K562 (cell line): ENCODE measurements at regions not wholly inside any gene's neighbourhood (a gene's known extent, or its start where the extent isn't known, plus 50 kb on each side); places are given as distances from the start of the nearest gene placed in this dataset.

Experiments
- ATAC-seq: fragments of 200-7000 bp; cut with Tn5 transposase; 3 replicates; pipeline ENCODE4 v1.9.1; 2020; ENCODE audit warnings: moderate library complexity
- BruUV-seq: library from RNA; stranded (reverse); fragments of 400-500 nt; replicated peaks from 2 replicates; lab custom pipeline; 2021; lab: Mats Ljungman, UMichigan
- CTCF ChIA-PET: fragments of 300-600 bp; formaldehyde crosslinking; extraction: SDS; loops from one replicate; lab custom pipeline; 2021; ENCODE audit warnings: low intra/inter-chr PET ratio; lab: Yijun Ruan, JAX
- POLR2A ChIA-PET: fragments of 300-600, 350-650 bp; sonication (Branson Sonifier 250); formaldehyde crosslinking; extraction: SDS; loops from one replicate; lab custom pipeline; 2021; ENCODE audit warnings: antibody characterized with exemption, inconsistent platforms; lab: Yijun Ruan, JAX
- DNase-seq, 4 experiments: peaks; one replicate each; pipeline versions ENCODE4 v3.0.0 to v3.0.0-alpha.2; 2011 to 2018; ENCODE audit warnings: low spot score in 3 of 4, mixed read lengths in 3 of 4; ENCODE audit errors: extremely low read depth in 1 of 4
- FAIRE-seq: peaks from 2 replicates; lab custom pipeline; 2011; peaks lifted over from hg19 to GRCh38; lab: Jason Lieb, UNC
- H2AFZ ChIP-seq: 2 replicates; pipeline ENCODE4 v1.6.0; 2011; ENCODE audit warnings: low read depth, low read length, control low read depth, inconsistent platforms
- H3K27ac ChIP-seq: fragments of 200-600 bp; 3 replicates; pipeline ENCODE4 v1.8.0; 2011; ENCODE audit warnings: low read depth, mild to moderate bottlenecking, control low read depth, inconsistent platforms, low read length, moderate library complexity, mixed read lengths; ENCODE audit errors: extremely low read depth
- H3K27me3 ChIP-seq, 2 experiments: fragments of 300-600 bp in 1 of 2; 2 replicates in 1 of 2; 3 replicates in 1 of 2; pipeline versions ENCODE4 v1.6.0 to v1.8.0; 2011; ENCODE audit warnings: inconsistent platforms in 2 of 2, low read length in 2 of 2, mild to moderate bottlenecking in 1 of 2, mixed read lengths in 1 of 2, moderate library complexity in 1 of 2; ENCODE audit not compliant: control insufficient read depth in 2 of 2, insufficient read depth in 2 of 2
- H3K36me3 ChIP-seq: fragments of 300-600 bp; 3 replicates; pipeline ENCODE4 v1.8.0; 2011; ENCODE audit warnings: mild to moderate bottlenecking, low read length, inconsistent platforms; ENCODE audit not compliant: control insufficient read depth, insufficient read depth
- H3K4me1 ChIP-seq, 2 experiments: fragments of 200-600 bp in 1 of 2; replicated peaks in 1 of 2; 2 replicates in 1 of 2; 3 replicates in 1 of 2; pipeline versions ENCODE4 v1.5.1 to v1.8.0; 2011; ENCODE audit warnings: inconsistent platforms in 2 of 2, low read length in 2 of 2, mild to moderate bottlenecking in 1 of 2, mixed read lengths in 1 of 2, moderate library complexity in 1 of 2; ENCODE audit not compliant: control insufficient read depth in 2 of 2, insufficient read depth in 2 of 2
- H3K4me2 ChIP-seq: 2 replicates; pipeline ENCODE4 v1.6.1; 2011; ENCODE audit warnings: low read length, control low read depth, inconsistent platforms, mixed read lengths; ENCODE audit not compliant: insufficient read depth
- H3K4me3 ChIP-seq: fragments of 200-600 bp; sonication (generic), shearing (Covaris generic); 2 replicates; pipeline ENCODE4 v1.5.1; 2016; ENCODE audit warnings: control low read depth, inconsistent platforms
- H3K79me2 ChIP-seq: fragments of 200-600 bp; 3 replicates; pipeline ENCODE4 v1.8.0; 2011; ENCODE audit warnings: low read length, inconsistent platforms; ENCODE audit not compliant: control insufficient read depth, insufficient read depth
- H3K9ac ChIP-seq, 2 experiments: 2 replicates each; pipeline versions ENCODE4 v1.6.0 to v1.6.1; 2011; ENCODE audit warnings: low read depth in 2 of 2, low read length in 2 of 2, control low read depth in 1 of 2, inconsistent platforms in 1 of 2, mild to moderate bottlenecking in 1 of 2, mixed read lengths in 1 of 2; ENCODE audit not compliant: insufficient read depth in 1 of 2
- H3K9me1 ChIP-seq: one replicate; pipeline ENCODE4 v1.6.0; 2011; ENCODE audit warnings: inconsistent platforms, mild to moderate bottlenecking, low read length, moderate library complexity; ENCODE audit not compliant: control insufficient read depth, insufficient read depth
- H3K9me3 ChIP-seq: replicated peaks from 2 replicates; pipeline ENCODE4 v1.5.1; 2011; ENCODE audit warnings: low read depth, low read length, inconsistent platforms; ENCODE audit not compliant: control insufficient read depth, insufficient read depth
- H4K20me1 ChIP-seq: replicated peaks from 2 replicates; pipeline ENCODE4 v1.6.1; 2011; ENCODE audit warnings: low read length, inconsistent platforms, mixed read lengths; ENCODE audit not compliant: control insufficient read depth, insufficient read depth
- CBFA2T3 ChIP-seq: fragments of 450-650 bp; IDR thresholded peaks from 2 replicates; pipeline ENCODE4 v1.6.1; 2017
- CBFB ChIP-seq: sonication (generic); formaldehyde crosslinking; IDR thresholded peaks from 2 replicates; pipeline ENCODE4 v1.4.0; 2020; ENCODE audit warnings: mild to moderate bottlenecking, missing genetic modification reagents
- FUS ChIP-seq: fragments of 200-400 bp; formaldehyde crosslinking; optimal IDR thresholded peaks from 2 replicates; pipeline ENCODE3; 2017; ENCODE audit warnings: low read depth, low read length
- ILK ChIP-seq: fragments of 450-650 bp; IDR thresholded peaks from 2 replicates; pipeline ENCODE4 v1.6.1; 2016; ENCODE audit warnings: missing genetic modification characterization, low read depth, mild to moderate bottlenecking, missing compliant biosample characterization, moderate library complexity, borderline replicate concordance
- JUND ChIP-seq, 2 experiments: IDR thresholded peaks; 2 replicates in 1 of 2; 3 replicates in 1 of 2; pipeline ENCODE4 v1.6.1; 2011; ENCODE audit warnings: borderline replicate concordance in 2 of 2, low read depth in 2 of 2, low read length in 2 of 2, improper control_type of control experiment in 1 of 2, missing biosample characterization in 1 of 2, missing genetic modification characterization in 1 of 2, missing genetic modification reagents in 1 of 2
- MAX ChIP-seq: sonication (generic); formaldehyde crosslinking; IDR thresholded peaks from 2 replicates; pipeline ENCODE4 v1.9.0; 2022; ENCODE audit warnings: mild to moderate bottlenecking, missing genetic modification reagents
- MXI1 ChIP-seq: IDR thresholded peaks from 2 replicates; pipeline ENCODE4 v1.6.1; 2011; ENCODE audit warnings: low read depth, mild to moderate bottlenecking, improper control_type of control experiment, low read length
- NCOR1 ChIP-seq: fragments of 450-650 bp; IDR thresholded peaks from 2 replicates; pipeline ENCODE4 v1.6.1; 2016; ENCODE audit warnings: mild to moderate bottlenecking, moderate library complexity
- NFE2 ChIP-seq: IDR thresholded peaks from 2 replicates; pipeline ENCODE4 v1.6.1; 2014; ENCODE audit warnings: antibody characterized with exemption, low read depth
- NR0B1 ChIP-seq: fragments of 450-650 bp; IDR thresholded peaks from one replicate; pipeline ENCODE4 v1.6.1; 2018; ENCODE audit warnings: mild to moderate bottlenecking, moderate library complexity; ENCODE audit not compliant: partially characterized antibody
- PHF20 ChIP-seq: fragments of 450-650 bp; IDR thresholded peaks from 2 replicates; pipeline ENCODE4 v1.6.1; 2018; ENCODE audit not compliant: partially characterized antibody
- POLR2AphosphoS2 ChIP-seq: IDR thresholded peaks from 2 replicates; pipeline ENCODE4 v1.6.1; 2012; ENCODE audit warnings: low read length, improper control_type of control experiment
- POLR2H ChIP-seq: IDR thresholded peaks from 2 replicates; pipeline ENCODE4 v1.6.1; 2016; ENCODE audit warnings: missing genetic modification characterization, low read depth, mild to moderate bottlenecking, control low read depth, missing compliant biosample characterization, moderate library complexity
- STAG1 ChIP-seq: sonication (generic); formaldehyde crosslinking; IDR thresholded peaks from 2 replicates; pipeline ENCODE4 v1.5.0; 2020; ENCODE audit warnings: missing genetic modification reagents, borderline replicate concordance
- ZC3H8 ChIP-seq: fragments of 450-650 bp; IDR thresholded peaks from 2 replicates; pipeline ENCODE4 v1.6.1; 2017
- ZNF644 ChIP-seq: fragments of 200-800 bp; sonication (Bioruptor generic); IDR thresholded peaks from 2 replicates; pipeline ENCODE4 v1.6.1; 2016; ENCODE audit warnings: low read depth, missing genetic modification characterization, missing compliant biosample characterization
- WGBS: fragments of 100-300 bp; shearing (Covaris generic); methylation state at CpG from one replicate; pipeline ENCODE4 v1.1.6; 2016; ENCODE audit warnings: low coverage, mixed read lengths; ENCODE audit not compliant: insufficient coverage; ENCODE audit errors: missing lambda C conversion rate; 5-methylcytosine and 5-hydroxymethylcytosine counted together
- in situ Hi-C: fragments of 300-500 bp; cut with MboI; formaldehyde crosslinking; loops from 4 replicates; pipeline ENCODE4 v1.15.0; 2018; ENCODE audit warnings: inconsistent platforms, mixed read lengths
- intact Hi-C: fragments of 100-400 bp; cut with micrococcal nuclease; formaldehyde crosslinking; loops from 2 replicates; pipeline ENCODE4 v1.14.2; 2022

GRCh38 chr9:79196606-79197005 lies 375.2 kb upstream of the TLE4 start:
- no peak for FAIRE-seq
- H2AFZ ChIP-seq, result no peak overlapping the region
- no peak for ATAC-seq
- H3K9ac ChIP-seq, result no peak overlapping the region
- no peaks in the 10 kb centered on the region for H3K9me3 ChIP-seq
- TF ChIP-seq FUS (no peak), NCOR1 (no peak), ILK (no peak), NFE2 (no peak), PHF20 (no peak)
- H3K79me2 ChIP-seq, result no peaks in the 10 kb centered on the region
- in situ Hi-C loops (no loop called here), intact Hi-C loops (no loop called here)
- H4K20me1 ChIP-seq, result no peaks in the 10 kb centered on the region
- no peaks in the 10 kb centered on the region for H3K9me1 ChIP-seq
- ChIA-PET CTCF (no interaction called here), POLR2A (no interaction called here)
- no peak overlapping the region for H3K4me3 ChIP-seq
- H3K27ac ChIP-seq, result no peak overlapping the region
- DNase-seq, result no peak
- 0% methylated on average over 1 of the region's 1 CpG for WGBS
- no TSS peak for BruUV-seq
- H3K4me1 ChIP-seq, result no peaks in the 10 kb centered on the region
- no peaks in the 10 kb centered on the region for H3K36me3 ChIP-seq
- H3K27me3 ChIP-seq, result no peaks in the 10 kb centered on the region
- H3K4me2 ChIP-seq, result no peak overlapping the region

- Histone ChIP-seq H3K27ac (no peak overlapping the region), H3K4me1 (no peaks in the 10 kb centered on the region), H3K9me1 (no peaks in the 10 kb centered on the region), H3K4me3 (no peak overlapping the region), H3K4me2 (no peak overlapping the region), H3K9ac (no peak overlapping the region), H3K36me3 (no peaks in the 10 kb centered on the region), H2AFZ (no peak overlapping the region), H3K27me3 (no peaks in the 10 kb centered on the region), H3K79me2 (no peaks in the 10 kb centered on the region), H3K9me3 (no peaks in the 10 kb centered on the region), H4K20me1 (no peaks in the 10 kb centered on the region)
- FAIRE-seq (no peak), ATAC-seq (no peak), DNase-seq (no peak)
- POLR2A ChIA-PET, result no interaction called here
- intact Hi-C loops (no loop called here), in situ Hi-C loops (no loop called here)
- WGBS, result 0% methylated on average over 1 of the region's 1 CpG
- no TSS peak for BruUV-seq
- CTCF ChIA-PET, result no interaction called here
- TF ChIP-seq STAG1 (no peak), MAX (CRISPR knock-in tag) (no peak), POLR2AphosphoS2 (no peak), NR0B1 (no peak), ZC3H8 (no peak), MXI1 (no peak), POLR2H (tag) (no peak), JUND (IDR thresholded peaks at IDR 0.05; ENCODE audit: borderline replicate concordance, low read depth, low read length) (no peak), JUND (tag; IDR thresholded peaks at IDR 0.05; ENCODE audit: borderline replicate concordance, low read depth, low read length) (no peak), ZNF644 (no peak), CBFA2T3 (no peak), CBFB (CRISPR knock-in tag) (no peak)
Measured at GRCh38 chr9:79200336-79200735, 371.4 kb upstream of the TLE4 start.
